ENCODE measurements at regions not wholly inside any gene's neighbourhood (a gene's known extent, or its start where the extent isn't known, plus 50 kb on each side); places are given as distances from the start of the nearest gene placed in this dataset.

DNA sequence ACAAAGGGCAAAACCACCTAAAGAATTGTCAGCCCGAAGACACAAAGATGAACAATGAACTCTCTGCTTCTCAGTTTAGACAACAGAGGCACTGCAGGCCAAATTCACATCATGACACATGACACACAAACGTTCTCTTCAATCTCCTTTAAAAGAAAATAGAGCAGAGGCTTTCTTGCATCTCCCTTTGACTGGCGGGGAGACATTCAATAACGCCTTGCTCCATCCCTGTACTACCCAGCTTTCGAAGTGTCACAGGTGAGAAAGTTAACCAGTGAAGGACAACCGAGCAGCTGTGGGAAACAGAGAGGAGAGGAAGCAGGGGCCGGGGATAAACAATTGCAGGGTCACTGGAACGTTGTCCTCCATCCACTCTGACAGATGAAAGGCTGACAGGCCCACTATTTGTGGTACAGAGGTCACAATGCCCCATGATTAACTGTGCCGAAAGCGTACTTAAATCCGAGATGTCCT is 130.8 kb downstream of the PHLDA1 start:
- DNase-seq, result no peak

DNA sequence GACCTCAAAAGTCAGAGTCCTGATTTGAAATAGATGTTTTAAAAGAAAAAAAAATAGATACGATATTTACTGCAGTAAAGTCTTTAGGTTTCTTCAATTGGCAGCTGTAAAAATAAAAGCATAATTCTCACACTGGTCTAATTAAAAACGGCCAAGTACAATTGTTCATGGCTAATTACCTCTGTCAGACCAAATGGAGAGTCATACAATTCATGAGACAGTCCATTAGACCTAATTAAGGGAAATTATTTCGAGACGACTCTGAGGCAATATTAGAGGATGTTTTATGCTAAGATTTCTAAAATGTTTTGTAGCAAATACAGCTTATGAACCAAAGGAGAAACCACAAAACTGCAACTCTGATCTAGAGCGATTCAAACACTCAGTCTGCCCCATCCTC is 131.3 kb downstream of the PHLDA1 start:
- DNase-seq, result no peak

DNA sequence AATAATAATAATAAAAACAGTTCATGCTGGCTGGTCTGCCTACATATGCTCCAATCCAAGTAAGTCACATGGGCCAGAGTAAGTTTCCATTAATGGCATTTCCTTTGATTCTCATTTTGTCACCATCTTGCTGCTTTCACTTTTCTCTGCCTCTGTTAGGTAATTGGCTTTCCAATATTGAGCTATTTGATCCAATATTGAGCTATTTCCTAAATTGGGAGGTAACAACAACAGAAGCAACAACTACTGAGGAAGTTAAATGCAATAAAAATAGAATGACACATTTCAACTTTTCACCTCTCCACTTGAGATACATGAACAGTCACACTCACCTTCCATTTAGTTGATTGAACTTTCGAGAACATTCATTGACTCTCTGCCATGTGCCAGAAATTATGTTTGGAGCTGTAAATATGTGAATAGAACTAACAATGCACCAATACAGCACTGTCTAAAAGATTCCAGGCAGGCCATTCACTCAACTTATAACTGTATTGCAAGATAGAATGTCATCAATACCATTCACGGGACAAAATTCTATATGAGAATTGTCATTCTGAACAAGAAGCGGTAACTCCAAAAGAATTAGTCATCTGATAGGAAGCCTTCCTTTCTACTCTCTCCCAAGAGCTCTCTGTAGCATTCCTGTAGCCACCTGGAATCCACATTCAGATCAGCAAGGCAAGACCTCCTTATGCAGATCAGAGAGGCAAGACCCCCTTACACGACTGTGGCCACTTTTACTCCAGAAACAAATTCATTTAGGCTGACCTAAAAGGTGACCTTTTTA is 136.4 kb downstream of the PHLDA1 start:
- no peak for DNase-seq

DNA sequence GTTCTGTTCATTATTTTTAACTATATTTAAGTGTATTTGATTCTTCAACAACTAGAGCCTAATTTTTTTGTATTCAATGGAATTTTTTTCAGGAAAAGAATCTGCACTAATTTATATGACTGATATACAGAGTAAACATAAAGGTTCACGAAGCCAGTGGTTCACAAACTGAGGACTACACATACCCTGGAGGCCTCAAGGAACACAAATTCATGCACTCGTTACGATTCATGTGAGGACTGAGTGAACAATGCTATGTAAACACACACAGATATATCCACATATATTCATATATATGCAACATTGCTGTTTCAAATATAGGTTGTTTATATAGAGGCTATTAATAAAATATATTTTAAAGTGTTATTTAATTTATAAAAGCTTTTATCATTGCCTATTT is 137.8 kb downstream of the PHLDA1 start:
- DNase-seq, result no peak

DNA sequence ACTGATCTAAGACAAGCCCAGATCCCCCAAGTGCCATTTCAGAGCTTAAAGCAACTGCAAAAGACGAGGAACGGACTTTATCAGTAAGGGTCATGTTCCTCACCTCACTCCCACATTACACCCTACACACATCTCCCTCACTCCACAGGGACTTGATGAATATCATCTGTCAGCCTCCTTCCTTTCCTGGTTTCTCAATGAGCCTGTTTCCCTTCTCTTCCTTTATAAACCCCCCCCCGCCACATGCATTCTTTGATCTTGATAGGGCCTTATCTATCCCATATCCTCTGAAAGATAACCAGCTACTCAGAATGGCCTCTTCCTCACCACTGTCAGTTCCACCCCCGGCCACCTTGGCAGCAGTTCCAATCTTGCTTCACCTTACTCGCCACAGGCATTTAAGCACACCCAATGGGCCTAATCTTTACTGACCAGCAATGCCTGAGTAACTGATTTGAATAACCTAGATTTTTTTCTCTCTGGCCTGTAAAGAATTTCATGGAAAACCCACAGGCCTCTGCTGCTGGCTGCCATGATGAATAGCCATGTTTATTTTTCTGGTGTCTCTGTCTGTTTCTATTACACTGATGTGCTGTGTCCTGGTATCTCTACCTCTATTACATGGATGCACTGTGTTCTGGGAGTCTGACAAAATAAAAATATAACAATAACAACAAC is 138.7 kb downstream of the PHLDA1 start:
- no peak for DNase-seq

DNA sequence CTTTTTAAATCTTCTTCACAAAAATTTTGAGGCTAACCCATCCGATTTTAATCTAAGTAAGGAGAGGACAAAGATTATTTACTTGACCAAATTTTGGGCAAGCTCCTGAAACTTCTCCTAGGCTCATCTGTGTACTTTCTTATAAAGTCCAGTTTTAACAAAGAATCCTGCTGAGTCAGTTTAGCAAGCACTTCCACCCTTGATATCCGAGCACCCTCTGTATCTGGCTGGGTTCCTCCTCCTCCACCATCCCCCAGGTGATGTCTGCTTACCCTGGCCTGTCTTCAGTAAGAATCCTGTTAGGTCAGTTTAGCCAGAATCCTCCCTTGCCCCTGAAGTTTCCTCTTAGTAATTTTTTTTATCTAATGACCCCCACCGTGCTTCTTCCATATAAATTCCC is 140.5 kb downstream of the PHLDA1 start:
- no peak for DNase-seq

DNA sequence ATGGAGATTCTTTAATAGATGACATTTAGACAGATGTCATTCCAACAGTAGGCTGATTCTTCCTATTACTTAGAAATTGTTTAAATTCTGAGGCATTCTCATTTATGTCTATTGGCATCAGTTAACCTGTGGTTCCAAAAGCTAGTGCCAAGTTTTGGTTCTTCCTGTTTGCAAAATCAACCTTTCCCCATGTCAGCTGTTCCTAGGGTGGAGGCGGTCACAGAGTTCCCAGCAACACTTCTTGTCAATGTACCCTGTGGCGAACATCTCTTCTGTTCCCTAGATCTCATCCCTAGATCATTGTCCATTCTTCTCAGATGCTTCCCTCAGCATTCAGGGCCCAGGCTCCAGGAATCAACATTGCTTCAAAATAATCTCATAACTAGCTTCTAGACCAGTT is 140.9 kb downstream of the PHLDA1 start:
- no peak for DNase-seq

DNA sequence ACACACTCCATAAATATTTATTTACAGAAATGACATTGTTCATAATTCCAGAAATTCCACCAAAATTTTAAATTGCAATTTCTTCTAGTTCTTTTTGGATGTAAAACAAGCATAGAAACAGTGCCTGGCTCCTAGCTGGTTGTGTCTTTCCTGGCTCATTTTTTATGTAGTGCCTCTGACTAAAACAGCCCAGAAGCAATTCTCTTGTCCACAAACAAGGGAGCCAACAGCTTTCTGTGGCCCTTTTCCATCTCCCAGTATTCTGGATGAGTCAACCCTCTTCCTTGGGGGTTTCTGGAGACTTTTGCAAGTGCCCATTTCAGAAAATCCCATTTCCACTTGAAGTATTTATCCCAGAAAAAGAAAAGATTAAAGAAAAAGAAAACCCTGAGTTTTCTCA is 141.4 kb downstream of the PHLDA1 start:
- DNase-seq, result no peak

DNA sequence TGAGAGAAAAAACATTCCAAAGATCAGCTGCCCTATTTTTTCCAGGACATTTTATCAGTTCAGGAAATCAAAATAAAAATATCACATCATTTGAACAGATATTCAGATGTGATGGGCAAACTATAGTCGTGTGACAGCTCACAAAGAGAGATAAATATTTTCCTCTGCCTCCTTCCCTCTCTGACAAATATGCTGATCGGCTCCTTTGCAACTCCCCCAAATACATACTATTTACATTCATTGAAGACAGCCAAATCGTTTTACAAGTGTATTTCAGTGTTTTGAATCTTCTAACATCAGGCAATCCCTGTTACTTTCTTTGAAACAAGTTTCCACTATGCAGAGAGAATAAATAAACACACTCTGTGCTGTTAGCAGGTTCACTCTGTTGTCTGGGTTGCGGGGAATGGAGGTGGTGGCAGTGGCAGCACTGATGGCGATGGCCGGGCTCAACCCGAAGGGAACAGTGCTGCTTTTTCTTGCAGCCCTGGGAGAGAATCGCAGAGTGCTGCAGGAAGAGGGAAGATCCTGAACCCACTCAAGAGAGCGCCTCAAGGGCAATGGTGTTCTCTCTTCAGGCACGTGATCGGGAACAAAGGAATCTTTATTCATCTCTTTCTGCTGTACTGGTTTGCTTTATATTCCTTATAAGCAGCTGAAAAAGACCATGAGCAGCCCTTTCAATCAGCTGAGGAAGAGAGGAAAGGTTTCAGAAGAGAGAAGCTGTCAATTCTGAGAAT is 142.5 kb downstream of the PHLDA1 start:
- DNase-seq, result no peak

DNA sequence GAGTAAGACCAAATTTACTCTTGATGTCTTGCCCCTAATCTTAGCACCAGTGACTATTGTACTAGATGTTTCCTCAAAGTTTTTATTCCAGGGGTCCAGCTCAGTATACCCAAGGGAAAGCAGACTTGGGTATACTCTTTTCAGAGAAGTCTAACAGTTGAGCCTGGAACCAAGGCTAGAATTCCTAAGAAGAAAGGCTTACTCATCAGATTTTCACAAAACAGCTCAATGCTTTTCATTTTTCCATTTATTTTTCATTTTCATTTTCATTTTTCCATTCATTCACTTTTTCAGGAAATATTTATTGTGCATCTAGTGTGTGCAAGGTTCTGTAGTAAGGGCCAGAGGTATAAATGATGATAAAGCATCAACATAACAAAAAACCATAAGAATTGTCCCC is 143.2 kb downstream of the PHLDA1 start:
- DNase-seq, result no peak

DNA sequence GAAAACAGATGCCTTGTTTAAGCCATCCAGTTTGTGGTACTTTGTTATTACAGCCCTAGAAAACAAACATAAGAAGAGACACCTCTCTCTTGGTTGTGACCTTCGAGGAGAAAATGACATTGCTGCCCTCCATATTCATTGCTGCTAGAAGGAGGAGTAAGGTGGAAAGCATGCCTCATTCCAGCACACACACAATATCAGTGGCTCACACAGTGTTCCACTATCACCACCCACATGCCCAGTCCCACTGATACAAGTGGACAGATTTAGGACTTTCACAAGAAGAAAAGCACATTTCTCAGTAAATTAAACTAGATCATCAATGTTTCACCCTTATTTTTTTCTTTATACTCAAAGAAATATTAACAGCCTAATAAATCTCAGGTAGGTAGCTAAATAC is 143.6 kb downstream of the PHLDA1 start:
- no peak for DNase-seq

DNA sequence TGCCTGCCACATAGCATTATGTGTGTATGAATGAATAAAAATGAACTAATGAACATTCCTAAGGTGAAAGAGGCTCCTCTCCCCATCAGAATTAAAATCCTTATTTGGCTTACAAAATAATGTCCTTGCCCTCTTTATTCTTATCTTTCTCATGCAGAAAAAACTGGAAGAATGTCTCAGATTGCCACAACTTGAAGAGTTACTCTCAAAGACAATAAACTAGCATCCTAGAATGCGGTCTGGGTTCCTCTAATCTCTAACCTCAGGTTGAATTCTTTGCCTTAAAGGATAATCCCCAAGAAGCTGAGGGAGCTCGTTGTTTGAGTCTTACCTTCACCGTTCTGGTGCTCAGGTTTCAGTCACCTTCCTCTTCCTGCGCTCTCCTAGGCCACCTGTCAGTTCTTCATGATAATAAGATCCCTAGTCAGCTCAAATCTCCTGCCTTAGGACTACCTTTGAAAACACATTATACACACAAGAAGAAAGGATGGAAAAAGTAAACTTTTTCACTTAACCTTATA is 147.1 kb downstream of the PHLDA1 start:
- no peak for DNase-seq

DNA sequence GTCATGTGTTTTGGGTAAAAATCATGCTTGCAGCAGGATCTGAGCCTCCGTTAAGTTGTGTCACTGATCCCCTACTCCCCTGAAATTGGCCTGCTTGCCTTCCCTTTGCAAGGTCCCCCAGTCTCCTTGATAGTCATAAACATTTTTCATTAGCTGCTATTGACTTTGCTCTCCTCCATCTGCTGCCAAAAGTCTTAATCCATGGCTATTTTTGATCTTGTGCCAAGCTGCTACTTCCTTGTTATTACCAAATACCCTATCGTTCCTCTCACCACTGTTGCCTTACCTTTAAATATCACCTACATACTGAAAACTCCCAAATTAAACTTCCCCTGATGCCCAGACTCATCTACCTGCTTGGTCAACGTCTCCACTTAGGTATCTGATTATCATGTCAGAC is 148.3 kb downstream of the PHLDA1 start:
- no peak for DNase-seq

DNA sequence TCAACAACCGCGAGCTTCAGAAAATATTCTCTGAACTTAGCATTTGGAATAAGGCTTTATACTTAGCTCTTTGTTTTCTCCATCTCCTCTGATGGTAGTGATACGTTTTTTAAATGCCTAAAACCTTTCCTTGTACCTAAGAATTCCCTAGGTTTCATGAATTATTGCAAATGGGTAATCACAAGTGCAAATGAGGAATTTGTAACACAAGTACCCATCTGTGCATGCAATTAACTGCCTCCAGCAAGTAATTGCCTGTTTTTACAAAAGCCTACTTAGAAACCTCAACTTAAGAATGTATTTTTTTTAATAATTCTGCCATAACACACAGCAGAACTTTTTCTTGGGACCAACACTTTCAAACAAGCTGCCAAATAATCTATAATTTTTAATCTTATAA is 149.2 kb downstream of the PHLDA1 start:
- DNase-seq, result no peak

DNA sequence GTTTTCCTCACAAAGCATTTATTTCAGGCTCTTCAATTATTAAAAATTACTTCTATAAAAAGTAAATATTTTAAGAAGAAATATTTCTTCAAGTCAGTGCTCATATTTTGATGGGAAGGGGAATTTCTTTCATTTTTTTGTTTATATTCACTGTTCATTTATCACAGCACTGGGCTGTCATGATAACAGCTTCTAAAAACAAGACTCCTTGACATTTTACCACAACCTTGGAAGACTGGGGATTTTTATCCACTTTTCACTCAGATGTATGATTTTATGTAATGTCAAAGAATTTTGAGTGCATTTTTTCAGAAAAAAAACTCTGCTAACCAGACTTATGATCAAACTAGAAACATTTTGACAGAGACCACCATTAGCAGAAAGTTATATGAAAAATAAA is 149.7 kb downstream of the PHLDA1 start:
- no peak for DNase-seq

DNA sequence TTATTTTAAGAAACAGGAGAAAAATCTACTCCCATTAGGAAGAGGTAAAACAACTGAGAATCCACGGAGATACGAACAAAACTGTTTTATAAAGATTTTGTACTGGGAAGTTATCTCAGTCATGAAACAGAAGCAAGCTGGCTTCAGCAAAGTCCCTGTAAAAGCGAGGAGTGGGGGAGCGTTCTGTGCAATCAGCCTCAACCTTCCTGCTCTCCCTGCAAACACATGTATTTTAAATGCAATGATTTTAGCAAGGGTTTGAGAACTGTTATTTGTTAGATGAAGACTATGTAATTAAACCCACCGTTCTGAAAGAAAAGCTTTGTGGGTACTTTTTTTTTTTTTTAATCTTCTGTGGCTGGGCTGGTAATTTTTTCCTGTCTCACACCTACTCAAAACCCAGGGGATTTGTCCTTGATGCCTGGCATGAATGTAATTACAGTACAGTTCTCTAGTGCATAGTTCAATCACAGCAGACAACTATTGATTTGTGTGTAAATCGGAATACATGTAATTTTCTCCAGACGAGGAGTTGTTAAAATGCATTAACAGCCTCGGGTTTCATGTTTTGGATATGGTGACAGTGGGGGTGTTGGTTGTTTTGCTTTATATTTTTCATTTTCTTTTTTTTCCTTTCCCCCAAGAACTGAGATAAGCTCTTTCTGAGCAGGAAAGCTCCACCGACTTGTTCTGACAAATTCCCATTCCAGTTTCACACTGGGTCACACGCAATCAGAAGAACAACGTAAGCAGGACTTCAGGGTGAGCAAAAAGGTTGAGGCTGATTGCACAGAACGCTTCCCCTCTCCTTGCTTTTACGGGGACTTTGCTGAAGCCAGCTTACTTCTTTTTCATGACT is 153.6 kb downstream of the PHLDA1 start:
- no peak for DNase-seq

DNA sequence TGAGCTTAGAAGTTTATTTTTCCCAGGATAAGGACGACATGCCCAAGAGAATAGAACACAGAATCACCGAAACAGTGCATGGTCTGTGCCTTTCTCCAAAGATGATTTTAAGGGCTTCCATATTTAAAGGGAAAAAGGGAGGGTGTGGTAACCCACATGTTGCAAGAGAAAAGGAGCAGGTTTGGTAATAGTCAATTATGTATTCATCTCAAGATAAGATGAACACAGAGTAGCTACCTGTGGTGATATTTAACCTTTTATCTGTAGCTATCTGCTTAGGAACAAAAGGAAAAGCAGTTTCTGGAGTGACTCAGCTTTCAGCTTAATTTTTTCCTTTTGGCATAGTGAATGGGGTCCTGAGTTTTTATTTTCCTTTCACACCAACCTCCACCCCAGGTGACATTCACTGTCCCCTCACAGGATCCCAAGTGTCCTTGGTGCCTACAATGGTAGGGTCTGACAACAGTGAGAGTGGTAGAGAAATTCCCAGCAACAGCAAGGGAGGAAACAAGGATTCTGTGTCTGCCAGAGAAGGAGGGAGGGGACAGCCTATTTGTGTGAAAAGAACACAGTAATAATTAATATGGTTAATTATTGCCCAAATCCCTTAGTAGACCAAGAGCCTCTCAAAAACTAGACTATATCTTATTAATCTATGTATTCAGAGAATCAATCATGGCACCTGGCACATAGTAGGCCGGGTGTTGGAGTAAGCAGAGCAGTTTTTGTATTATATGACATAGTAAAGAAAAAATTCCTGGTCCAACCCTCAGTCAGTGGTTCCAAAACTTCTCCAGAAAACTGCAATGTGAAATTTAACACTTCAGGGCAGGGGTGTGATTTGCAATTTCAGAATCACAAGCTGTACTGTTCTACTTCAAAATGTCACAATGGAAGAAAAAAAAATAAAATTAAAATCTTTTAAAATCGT is 154.5 kb downstream of the PHLDA1 start:
- no peak for DNase-seq

DNA sequence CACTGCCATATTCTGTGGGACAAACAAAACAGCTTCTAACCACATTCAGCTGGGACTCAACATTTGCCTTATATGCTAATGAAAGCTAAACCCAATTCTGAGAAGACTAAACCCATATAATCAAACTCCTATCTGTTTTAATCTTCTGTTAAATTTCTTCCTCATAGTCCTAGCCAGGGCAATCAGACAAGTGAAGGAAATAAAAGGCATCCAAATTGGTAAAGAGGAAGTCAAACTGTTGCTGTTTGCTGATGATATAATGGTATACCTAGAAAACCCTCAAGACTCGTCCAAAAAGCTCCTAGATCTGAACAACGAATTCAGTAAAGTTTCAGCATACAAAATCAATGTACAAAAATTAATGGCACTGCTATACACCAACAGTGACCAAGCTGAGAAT is 157.1 kb downstream of the PHLDA1 start:
- DNase-seq, result no peak

DNA sequence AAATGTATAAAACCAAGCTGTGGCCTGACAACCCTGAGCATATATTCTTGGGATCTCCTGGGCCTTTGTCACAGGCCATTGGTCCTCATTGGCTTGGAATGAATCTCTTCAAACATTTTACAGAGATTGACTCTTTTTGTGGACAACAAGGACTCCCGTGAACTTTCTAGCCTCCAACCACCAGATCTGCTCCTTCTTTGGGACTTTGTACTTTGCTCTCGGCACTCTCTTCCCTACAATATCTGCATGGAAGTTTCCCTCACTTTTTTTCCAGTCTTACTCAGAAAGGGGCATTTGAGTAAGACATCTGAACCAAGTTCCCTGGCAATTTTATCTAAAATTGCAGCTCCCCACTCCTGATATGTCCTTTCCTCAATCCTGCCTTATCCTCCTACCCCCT is 158.8 kb downstream of the PHLDA1 start:
- DNase-seq, result no peak

DNA sequence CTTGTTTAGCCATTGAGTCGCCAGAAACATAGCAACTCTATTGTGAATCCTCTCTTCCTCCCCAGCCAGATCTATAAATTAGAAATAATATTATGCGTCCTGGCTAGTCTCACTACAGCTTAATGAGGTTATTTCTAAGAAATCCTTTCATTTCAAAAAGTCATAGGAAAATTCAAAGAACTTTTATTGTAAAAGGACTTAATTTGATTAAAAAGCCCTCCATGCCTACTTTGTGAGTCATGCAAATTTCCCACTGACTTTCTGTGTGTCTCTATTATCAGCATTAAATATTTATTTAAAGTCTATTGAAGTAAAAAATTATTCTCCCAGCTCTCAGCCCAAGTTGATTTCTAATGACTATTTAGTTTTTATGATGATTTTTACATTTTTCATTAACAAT is 160.7 kb downstream of the PHLDA1 start:
- DNase-seq, result no peak

DNA sequence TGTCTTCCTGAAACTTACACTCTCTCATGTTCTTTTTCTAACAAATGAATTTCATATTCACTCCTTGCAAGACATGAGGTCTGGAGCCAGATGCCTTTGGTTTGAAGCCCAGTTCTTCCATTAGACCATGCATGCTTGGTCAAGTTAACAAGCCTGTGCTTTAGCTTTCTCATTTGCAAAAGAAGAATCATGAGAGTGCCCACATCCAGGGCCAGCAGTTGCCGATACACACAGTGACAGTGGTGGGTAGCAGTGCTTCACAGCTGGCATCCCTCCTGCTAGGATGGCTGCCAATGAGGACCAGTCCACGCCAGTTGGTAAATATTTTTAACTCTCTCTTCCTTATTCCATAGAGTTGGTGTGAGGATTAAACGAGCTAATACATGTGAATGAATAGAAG is 163.1 kb downstream of the PHLDA1 start:
- DNase-seq, result no peak

All from renal pelvis (tissue), 1 donor.